Breast epithelium (tissue), 3 donors: ENCODE measurements at regions not wholly inside any gene's neighbourhood (a gene's known extent, or its start where the extent isn't known, plus 50 kb on each side); places are given as distances from the start of the nearest gene placed in this dataset.

Source experiments
- POLR2A ChIP-seq: fragments of 450-650 bp; IDR thresholded peaks from one replicate; pipeline ENCODE4 v1.6.1; 2016; ENCODE audit warnings: antibody characterized with exemption, mild to moderate bottlenecking, moderate library complexity
- POLR2AphosphoS5 ChIP-seq, 3 donors: sonication (generic); formaldehyde crosslinking; IDR thresholded peaks; one replicate each; pipeline ENCODE4 v1.6.1; 2017; ENCODE audit warnings: antibody characterized with exemption in 3 of 3
- TF ChIP-seq, protein P1 (sequence below), 3 donors: fragments of 450-650 bp; IDR thresholded peaks; one replicate each; pipeline ENCODE4 v1.5.1; 2016 to 2017; ENCODE audit warnings: antibody characterized with exemption in 3 of 3, mild to moderate bottlenecking in 3 of 3, moderate library complexity in 3 of 3

DNA sequence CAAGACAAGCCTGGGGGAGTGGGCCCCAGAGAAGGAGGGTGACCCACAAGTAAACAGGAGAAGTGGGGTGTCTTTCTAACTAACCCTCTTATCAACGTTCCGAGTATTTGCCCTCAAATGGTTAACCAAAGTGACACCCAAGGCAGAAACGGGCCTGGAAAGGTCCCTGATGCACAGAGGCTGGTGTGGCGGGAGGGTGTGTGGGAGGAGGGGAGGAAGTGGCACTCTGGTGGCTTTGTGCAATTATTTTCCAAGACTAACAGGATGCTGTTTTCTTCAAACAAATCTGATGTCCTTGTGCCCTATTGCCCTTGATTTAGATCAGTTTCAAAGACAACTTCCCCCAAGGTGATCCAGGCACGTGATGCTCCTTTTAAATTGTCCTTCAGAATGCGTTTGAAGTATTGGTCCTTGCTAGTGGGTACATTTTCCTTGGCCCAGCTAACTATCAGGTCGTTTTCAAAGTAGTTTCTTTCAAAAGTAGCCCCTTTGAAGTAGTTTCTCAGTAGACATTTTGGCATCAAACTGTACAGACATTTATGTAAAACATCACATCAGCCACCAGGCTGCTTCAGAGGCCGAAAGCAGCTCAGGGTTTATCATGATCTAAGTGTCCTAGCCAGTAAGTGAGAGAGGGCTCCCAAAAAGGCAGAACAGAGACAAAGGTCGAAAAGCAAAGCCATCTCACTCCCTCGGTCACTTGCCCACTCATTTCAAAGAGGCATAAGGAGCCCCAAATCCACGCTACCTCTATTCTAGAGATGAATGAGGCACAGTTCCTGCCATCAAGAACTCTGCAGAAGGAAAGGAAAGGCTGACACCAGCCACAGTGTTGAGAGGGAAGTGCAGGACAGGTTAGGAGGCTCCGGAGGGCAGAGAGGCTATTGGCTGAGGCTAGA, 371.1 kb upstream of the ID2 start:
- TF ChIP-seq, protein P1, sequence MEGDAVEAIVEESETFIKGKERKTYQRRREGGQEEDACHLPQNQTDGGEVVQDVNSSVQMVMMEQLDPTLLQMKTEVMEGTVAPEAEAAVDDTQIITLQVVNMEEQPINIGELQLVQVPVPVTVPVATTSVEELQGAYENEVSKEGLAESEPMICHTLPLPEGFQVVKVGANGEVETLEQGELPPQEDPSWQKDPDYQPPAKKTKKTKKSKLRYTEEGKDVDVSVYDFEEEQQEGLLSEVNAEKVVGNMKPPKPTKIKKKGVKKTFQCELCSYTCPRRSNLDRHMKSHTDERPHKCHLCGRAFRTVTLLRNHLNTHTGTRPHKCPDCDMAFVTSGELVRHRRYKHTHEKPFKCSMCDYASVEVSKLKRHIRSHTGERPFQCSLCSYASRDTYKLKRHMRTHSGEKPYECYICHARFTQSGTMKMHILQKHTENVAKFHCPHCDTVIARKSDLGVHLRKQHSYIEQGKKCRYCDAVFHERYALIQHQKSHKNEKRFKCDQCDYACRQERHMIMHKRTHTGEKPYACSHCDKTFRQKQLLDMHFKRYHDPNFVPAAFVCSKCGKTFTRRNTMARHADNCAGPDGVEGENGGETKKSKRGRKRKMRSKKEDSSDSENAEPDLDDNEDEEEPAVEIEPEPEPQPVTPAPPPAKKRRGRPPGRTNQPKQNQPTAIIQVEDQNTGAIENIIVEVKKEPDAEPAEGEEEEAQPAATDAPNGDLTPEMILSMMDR (IDR thresholded peaks at IDR 0.05): no peak
- TF ChIP-seq POLR2AphosphoS5 (IDR thresholded peaks at IDR 0.05) (no peak), POLR2A (no peak)
